Fibroblast of pulmonary artery (primary cell): ENCODE measurements at regions not wholly inside any gene's neighbourhood (a gene's known extent, or its start where the extent isn't known, plus 50 kb on each side); places are given as distances from the start of the nearest gene placed in this dataset.

Experiments used
- DNase-seq: peaks from one replicate; pipeline ENCODE4 v3.0.0-alpha.2; 2010; ENCODE audit warnings: low read depth
- H3K4me3 ChIP-seq: replicated peaks from 2 replicates; pipeline ENCODE4 v1.5.1; 2011; ENCODE audit warnings: low read depth, mild to moderate bottlenecking, control low read depth, low read length, moderate library complexity
- TF ChIP-seq, protein P1 (sequence below): IDR thresholded peaks from 2 replicates; pipeline ENCODE4 v1.5.1; 2011; ENCODE audit warnings: mild to moderate bottlenecking, control low read depth, low read length, inconsistent platforms; ENCODE audit errors: missing control alignments

DNA sequence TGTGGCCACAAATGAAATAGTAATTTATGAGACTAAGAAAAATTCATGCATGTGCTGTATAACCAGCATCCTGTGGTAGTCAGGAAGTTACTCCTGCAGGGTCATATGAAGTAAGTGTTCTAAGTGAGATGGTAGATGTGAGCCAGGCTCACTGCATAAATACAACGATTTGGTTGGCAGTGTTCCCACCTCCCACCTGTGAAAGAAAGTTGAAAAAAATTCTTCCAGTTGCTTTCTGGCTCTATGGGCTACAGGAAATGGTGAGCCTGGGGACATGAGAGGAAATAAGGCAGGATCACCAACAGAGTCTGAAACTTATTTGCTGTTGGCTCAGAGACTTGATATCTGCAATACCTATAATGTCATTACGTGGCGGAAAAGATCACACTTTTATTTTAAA, 301.7 kb upstream of the SPRY2 start:
- TF ChIP-seq, protein P1, sequence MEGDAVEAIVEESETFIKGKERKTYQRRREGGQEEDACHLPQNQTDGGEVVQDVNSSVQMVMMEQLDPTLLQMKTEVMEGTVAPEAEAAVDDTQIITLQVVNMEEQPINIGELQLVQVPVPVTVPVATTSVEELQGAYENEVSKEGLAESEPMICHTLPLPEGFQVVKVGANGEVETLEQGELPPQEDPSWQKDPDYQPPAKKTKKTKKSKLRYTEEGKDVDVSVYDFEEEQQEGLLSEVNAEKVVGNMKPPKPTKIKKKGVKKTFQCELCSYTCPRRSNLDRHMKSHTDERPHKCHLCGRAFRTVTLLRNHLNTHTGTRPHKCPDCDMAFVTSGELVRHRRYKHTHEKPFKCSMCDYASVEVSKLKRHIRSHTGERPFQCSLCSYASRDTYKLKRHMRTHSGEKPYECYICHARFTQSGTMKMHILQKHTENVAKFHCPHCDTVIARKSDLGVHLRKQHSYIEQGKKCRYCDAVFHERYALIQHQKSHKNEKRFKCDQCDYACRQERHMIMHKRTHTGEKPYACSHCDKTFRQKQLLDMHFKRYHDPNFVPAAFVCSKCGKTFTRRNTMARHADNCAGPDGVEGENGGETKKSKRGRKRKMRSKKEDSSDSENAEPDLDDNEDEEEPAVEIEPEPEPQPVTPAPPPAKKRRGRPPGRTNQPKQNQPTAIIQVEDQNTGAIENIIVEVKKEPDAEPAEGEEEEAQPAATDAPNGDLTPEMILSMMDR: no peak
- H3K4me3 ChIP-seq: no peak overlapping the region
- no peak for DNase-seq

DNA sequence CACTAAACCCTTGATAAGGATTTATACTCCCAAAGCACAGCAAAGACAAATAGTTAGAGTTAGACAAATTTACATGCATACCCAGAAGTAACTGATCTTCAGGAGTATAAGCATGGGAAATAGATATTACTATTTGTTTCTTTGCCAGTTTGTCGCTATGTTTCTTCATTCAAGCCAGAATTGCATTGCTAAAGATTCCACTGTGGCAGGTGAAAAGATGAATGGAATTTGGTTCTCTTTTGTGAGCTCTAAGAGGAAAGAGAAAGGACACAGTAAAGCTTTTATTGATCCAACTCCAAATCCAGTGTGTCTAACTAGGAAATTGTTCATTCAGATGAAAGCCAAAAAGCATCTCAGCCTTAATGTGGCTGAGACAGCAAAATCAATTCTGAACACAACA, 292.3 kb upstream of the SPRY2 start:
- no peak overlapping the region for H3K4me3 ChIP-seq
- DNase-seq: peak; percentile 29
- TF ChIP-seq, protein P1: no peak

DNA sequence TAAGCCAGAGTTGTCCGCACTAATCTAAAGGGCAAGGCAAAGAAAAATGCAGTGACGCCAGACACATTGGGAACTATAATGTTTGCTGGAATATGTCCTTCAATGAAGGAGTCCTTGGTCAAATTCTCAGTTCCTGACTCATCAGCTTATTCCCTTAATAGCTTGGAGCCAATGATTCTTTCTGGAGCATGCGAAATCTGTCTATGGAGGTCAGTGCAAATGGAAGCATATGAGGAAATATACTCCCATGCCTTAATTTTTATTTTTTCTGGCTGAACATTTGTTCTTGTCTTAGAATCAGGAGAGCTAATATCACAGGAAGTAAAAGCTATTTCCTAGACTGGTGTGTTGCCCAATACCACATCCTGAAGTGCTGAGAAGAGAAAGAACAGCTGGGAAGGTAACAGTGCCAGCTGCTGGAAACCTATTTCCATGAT, 289.8 kb upstream of the SPRY2 start:
- H3K4me3 ChIP-seq: no peak overlapping the region
- TF ChIP-seq, protein P1: peak; percentile 12
- DNase-seq: peak; percentile 99

DNA sequence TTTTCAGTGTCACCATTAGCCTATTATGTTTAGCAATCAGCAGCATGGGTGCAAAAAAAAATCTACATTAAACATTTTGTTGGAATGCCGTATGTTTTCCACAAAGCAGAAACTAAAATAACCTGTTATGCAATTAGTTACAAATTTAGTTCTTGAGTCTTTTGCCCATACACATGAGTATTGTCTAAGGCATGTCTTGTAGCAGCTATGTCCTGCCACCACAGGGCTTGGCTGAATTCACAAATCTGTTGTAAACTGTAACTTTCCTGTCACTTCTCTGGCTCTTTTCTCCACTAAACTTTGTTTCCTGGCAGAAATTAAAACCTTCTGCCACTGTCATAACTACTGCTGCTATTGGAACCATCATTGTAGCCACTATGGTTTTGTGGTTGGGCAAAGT, 277.9 kb upstream of the SPRY2 start:
- TF ChIP-seq, protein P1: no peak
- DNase-seq: no peak
- no peak overlapping the region for H3K4me3 ChIP-seq

DNA sequence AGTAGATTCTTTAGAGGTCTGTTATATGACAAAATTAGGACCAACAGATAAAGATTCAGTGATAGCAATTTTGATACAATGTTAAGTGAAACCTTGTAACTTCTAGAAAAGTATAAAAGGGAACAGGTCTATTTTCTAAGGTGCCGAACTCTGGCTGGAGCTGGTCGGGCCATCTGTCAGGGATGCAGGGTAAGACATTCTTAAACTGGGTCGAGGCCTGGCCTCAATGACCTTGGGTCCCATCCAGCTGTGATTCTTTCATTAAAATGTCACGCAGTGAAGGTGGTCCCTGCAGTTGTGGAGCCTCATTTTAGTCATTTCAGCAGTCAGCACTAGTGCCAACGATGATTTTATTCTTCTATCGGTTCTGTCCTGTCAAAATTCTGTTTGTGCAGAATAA, 271.9 kb upstream of the SPRY2 start:
- TF ChIP-seq, protein P1: no peak
- DNase-seq: no peak
- H3K4me3 ChIP-seq: no peak overlapping the region

DNA sequence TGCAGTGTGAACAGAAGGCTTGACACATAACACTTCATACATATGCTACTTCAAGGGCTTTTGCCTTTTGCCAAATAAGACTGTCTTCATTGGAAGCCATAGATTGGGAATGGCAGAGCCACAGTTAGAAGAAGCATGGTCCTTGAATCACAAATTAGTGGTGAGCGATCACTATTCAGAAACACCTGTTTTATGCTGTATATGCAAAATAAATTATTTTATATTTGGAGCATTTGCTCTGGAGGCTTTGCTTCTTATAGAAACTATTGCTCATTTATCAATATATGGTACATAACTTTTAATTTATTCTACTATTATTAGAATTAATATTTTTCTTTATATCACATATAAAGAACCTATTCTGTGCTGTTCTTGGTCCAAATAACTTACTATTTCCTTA, 270.4 kb upstream of the SPRY2 start:
- H3K4me3 ChIP-seq: no peak overlapping the region

DNA sequence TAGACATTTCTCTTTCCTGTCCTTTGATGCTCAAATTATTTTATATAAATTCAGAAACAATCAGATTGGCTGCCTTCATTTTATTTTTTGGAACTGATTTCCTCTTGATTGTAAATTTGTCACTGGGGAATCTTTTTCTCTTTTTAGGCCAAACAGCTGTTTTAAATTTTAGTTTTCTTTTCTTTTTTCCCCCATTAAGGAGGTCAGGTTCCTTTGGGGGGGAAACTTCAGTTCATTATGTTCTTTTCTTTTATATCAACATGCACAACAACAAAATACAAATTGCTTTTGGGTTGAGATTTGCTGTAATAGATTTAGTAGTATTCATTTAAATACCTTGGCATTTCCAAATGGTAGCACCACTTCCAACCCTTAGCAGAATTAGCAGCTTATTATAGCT, 264.8 kb upstream of the SPRY2 start:
- TF ChIP-seq, protein P1: no peak
- no peak overlapping the region for H3K4me3 ChIP-seq
- DNase-seq: no peak

More for the DNA sequence above, 270.4 kb upstream of the SPRY2 start:
- TF ChIP-seq, protein P1: no peak
- DNase-seq: no peak
